ENCODE measurements at regions not wholly inside any gene's neighbourhood (a gene's known extent, or its start where the extent isn't known, plus 50 kb on each side); places are given as distances from the start of the nearest gene placed in this dataset.

- Histone ChIP-seq H3K9me3 (ENCODE audit: control insufficient read depth, low read depth, low read length) (no peaks in the 10 kb centered on the region), H4K20me1 (ENCODE audit: control insufficient read depth, insufficient read depth, insufficient read length) (no peaks in the 10 kb centered on the region), H3K4me2 (ENCODE audit: insufficient read depth, insufficient read length, low read length) (no peak overlapping the region), H4K91ac (ENCODE audit: insufficient read length, low read depth, low read length) (no peak overlapping the region), H3K4me1 (ENCODE audit: insufficient read depth, low read length) (no peaks in the 10 kb centered on the region; the same call in 1 of the 2 replicates), H3K23ac (ENCODE audit: insufficient read length, low read depth, low read length) (no peak overlapping the region), H3K56ac (ENCODE audit: insufficient read length, low read depth, low read length) (no peak overlapping the region), H3K23me2 (ENCODE audit: insufficient read length, low read depth, low read length, poor library complexity, severe bottlenecking) (no peaks in the 10 kb centered on the region), H2BK20ac (ENCODE audit: low read depth, low read length, poor library complexity, severe bottlenecking) (no peak overlapping the region), H2BK12ac (ENCODE audit: insufficient read length, low read depth, low read length) (no peak overlapping the region), H4K5ac (ENCODE audit: insufficient read length, low read depth, low read length) (no peak overlapping the region), H3K18ac (ENCODE audit: insufficient read length, low read depth, low read length) (no peak overlapping the region), H3T11ph (ENCODE audit: low read length) (no peak overlapping the region), H3K27me3 (ENCODE audit: insufficient read depth, low read length) (no peaks in the 10 kb centered on the region), H3K9ac (ENCODE audit: extremely low read depth, insufficient read length, low read length) (no peak overlapping the region), H2BK15ac (ENCODE audit: low read depth, low read length) (no peak overlapping the region), H2AFZ (ENCODE audit: low read length) (no peak overlapping the region), H3K4ac (ENCODE audit: low read depth, low read length) (no peak overlapping the region), H2AK5ac (ENCODE audit: insufficient read length, low read length) (no peak overlapping the region), H3K79me2 (ENCODE audit: insufficient read depth, low read length) (no peaks in the 10 kb centered on the region), H3K79me1 (ENCODE audit: insufficient read depth, low read depth, low read length, poor library complexity, severe bottlenecking) (no peaks in the 10 kb centered on the region), H3K14ac (ENCODE audit: insufficient read depth, low read length) (no peak overlapping the region), H2BK120ac (ENCODE audit: low read depth, low read length, poor library complexity, severe bottlenecking) (no peak overlapping the region), H4K8ac (replicated peaks; ENCODE audit: insufficient read length, low read depth, low read length) (no peak overlapping the region), H2BK5ac (ENCODE audit: insufficient read length, low read length) (no peak overlapping the region), H3K27ac (ENCODE audit: insufficient read length, low read depth, low read length) (no peak overlapping the region)
- peaks cover 0 to 6% (median 0%) of the 10 kb centered on the region in 3 experiments; a peak in 3 of 7 replicates for H3K36me3 Mint-ChIP-seq (ENCODE audit: insufficient read depth in 1 of 3, low read depth in 3 of 3)
- TF ChIP-seq CTCF (conservative IDR thresholded peaks at IDR 0.05), result no peak
- DNase-seq, result no peak
- no CpG with 5 or more reads among the region's 2 CpGs for WGBS (ENCODE audit: extremely low coverage, insufficient read length, low lambda C conversion rate)
- no peak overlapping the region for H3K4me3 Mint-ChIP-seq
- H3K27me3 Mint-ChIP-seq (ENCODE audit: low read depth), result no peaks in the 10 kb centered on the region
- no peak overlapping the region; a peak in 1 of 7 replicates for H3K27ac Mint-ChIP-seq
- no peaks in the 10 kb centered on the region for H3K9me3 Mint-ChIP-seq
- H3K4me1 Mint-ChIP-seq, result peaks cover 0 to 12% of the 10 kb centered on the region in 2 experiments; a peak in 2 of 4 replicates
These were observed 704.3 kb downstream of the EPM2A start for GRCh38 chr6:145031001-145031400.

All from H9 (cell line).